ENCODE measurements at regions not wholly inside any gene's neighbourhood (a gene's known extent, or its start where the extent isn't known, plus 50 kb on each side); places are given as distances from the start of the nearest gene placed in this dataset.

- no peak for DNase-seq (ENCODE audit: low spot score)
- Mint-ChIP-seq H3K4me1 (peaks cover 9% of the 10 kb centered on the region), H3K27me3 (ENCODE audit: low read depth) (no peaks in the 10 kb centered on the region), H3K4me3 (no peak overlapping the region), H3K36me3 (no peaks in the 10 kb centered on the region), H3K27ac (no peak overlapping the region), H3K9me3 (no peaks in the 10 kb centered on the region)
- CTCF ChIA-PET: no interaction called here
- ATAC-seq: no peak
- POLR2A ChIA-PET: no interaction called here
- TF ChIP-seq E2F4 (CRISPR knock-in tag; IDR thresholded peaks at IDR 0.05; ENCODE audit: borderline replicate concordance, low read depth) (no peak), MAX (CRISPR knock-in tag; IDR thresholded peaks at IDR 0.05) (no peak), KAT7 (CRISPR knock-in tag; IDR thresholded peaks at IDR 0.05; ENCODE audit: borderline replicate concordance) (no peak), RELA (CRISPR knock-in tag; IDR thresholded peaks at IDR 0.05; ENCODE audit: borderline replicate concordance) (no peak), ESRRA (CRISPR knock-in tag; IDR thresholded peaks at IDR 0.05; ENCODE audit: borderline replicate concordance) (no peak), ZNF396 (CRISPR knock-in tag; IDR thresholded peaks at IDR 0.05; ENCODE audit: borderline replicate concordance) (no peak)
- TF ChIP-seq, protein P1, sequence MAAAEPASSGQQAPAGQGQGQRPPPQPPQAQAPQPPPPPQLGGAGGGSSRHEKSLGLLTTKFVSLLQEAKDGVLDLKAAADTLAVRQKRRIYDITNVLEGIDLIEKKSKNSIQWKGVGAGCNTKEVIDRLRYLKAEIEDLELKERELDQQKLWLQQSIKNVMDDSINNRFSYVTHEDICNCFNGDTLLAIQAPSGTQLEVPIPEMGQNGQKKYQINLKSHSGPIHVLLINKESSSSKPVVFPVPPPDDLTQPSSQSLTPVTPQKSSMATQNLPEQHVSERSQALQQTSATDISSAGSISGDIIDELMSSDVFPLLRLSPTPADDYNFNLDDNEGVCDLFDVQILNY (CRISPR knock-in tag; IDR thresholded peaks at IDR 0.05): no peak
Observed at GRCh38 chr12:42008996-42009395, 135.7 kb downstream of the GXYLT1 start.

- H3K9me3 Mint-ChIP-seq: no peaks in the 10 kb centered on the region
- no peak overlapping the region for H3K4me3 Mint-ChIP-seq
- no peak overlapping the region for H3K27ac Mint-ChIP-seq
- DNase-seq (ENCODE audit: low spot score) (no peak), ATAC-seq (no peak)
- ChIA-PET CTCF (interaction anchor here (2.2 kb wide), 1 partner anchor 21 kb away, joined by 11 read pairs; no protein-coding TSS in a partner anchor), POLR2A (no interaction called here)
- H3K4me1 Mint-ChIP-seq: peaks cover 9% of the 10 kb centered on the region
- H3K27me3 Mint-ChIP-seq (ENCODE audit: low read depth): no peaks in the 10 kb centered on the region
- TF ChIP-seq ZNF121 (CRISPR knock-in tag; IDR thresholded peaks at IDR 0.05) (no peak), NR1H2 (CRISPR knock-in tag; IDR thresholded peaks at IDR 0.05) (no peak), FOXK1 (CRISPR knock-in tag; IDR thresholded peaks at IDR 0.05) (no peak), ZNF263 (CRISPR knock-in tag; IDR thresholded peaks at IDR 0.05; ENCODE audit: low read depth) (no peak), SP1 (CRISPR knock-in tag; conservative IDR thresholded peaks at IDR 0.05) (no peak), MAX (CRISPR knock-in tag; IDR thresholded peaks at IDR 0.05) (no peak), SOX15 (CRISPR knock-in tag; IDR thresholded peaks at IDR 0.05) (no peak)
- TF ChIP-seq, protein P2, sequence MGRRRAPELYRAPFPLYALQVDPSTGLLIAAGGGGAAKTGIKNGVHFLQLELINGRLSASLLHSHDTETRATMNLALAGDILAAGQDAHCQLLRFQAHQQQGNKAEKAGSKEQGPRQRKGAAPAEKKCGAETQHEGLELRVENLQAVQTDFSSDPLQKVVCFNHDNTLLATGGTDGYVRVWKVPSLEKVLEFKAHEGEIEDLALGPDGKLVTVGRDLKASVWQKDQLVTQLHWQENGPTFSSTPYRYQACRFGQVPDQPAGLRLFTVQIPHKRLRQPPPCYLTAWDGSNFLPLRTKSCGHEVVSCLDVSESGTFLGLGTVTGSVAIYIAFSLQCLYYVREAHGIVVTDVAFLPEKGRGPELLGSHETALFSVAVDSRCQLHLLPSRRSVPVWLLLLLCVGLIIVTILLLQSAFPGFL (CRISPR knock-in tag; IDR thresholded peaks at IDR 0.05; ENCODE audit: borderline replicate concordance): no peak
- H3K36me3 Mint-ChIP-seq: no peaks in the 10 kb centered on the region
Observed at GRCh38 chr12:42003031-42003430, 141.6 kb downstream of the GXYLT1 start.

GRCh38 chr12:42002563-42002962 lies 142.1 kb downstream of the GXYLT1 start:
- no peaks in the 10 kb centered on the region for H3K9me3 Mint-ChIP-seq
- CTCF ChIA-PET: interaction anchor here (2.2 kb wide), 1 partner anchor 22 kb away, joined by 11 read pairs; no protein-coding TSS in a partner anchor
- H3K36me3 Mint-ChIP-seq: no peaks in the 10 kb centered on the region
- H3K27ac Mint-ChIP-seq: no peak overlapping the region
- no peak for DNase-seq (ENCODE audit: low spot score)
- H3K27me3 Mint-ChIP-seq (ENCODE audit: low read depth): no peaks in the 10 kb centered on the region
- no peak for ATAC-seq
- no peak overlapping the region for H3K4me3 Mint-ChIP-seq
- peaks cover 9% of the 10 kb centered on the region for H3K4me1 Mint-ChIP-seq
- POLR2A ChIA-PET: interaction anchor here (0.6 kb wide), 1 partner anchor 419 kb away, joined by 3 read pairs; no protein-coding TSS in a partner anchor
- TF ChIP-seq HMGXB4 (CRISPR knock-in tag; IDR thresholded peaks at IDR 0.05): no peak
- no peak for TF ChIP-seq SOX15 (CRISPR knock-in tag; IDR thresholded peaks at IDR 0.05)
- no peak for TF ChIP-seq NFATC4 (CRISPR knock-in tag; IDR thresholded peaks at IDR 0.05)
- no peak for TF ChIP-seq USF1 (CRISPR knock-in tag; IDR thresholded peaks at IDR 0.05)
- no peak for TF ChIP-seq ZNF423 (CRISPR knock-in tag; IDR thresholded peaks at IDR 0.05)
- TF ChIP-seq NR3C1 (CRISPR knock-in tag; conservative IDR thresholded peaks at IDR 0.05; ENCODE audit: low read depth): no peak
- TF ChIP-seq, protein P3, sequence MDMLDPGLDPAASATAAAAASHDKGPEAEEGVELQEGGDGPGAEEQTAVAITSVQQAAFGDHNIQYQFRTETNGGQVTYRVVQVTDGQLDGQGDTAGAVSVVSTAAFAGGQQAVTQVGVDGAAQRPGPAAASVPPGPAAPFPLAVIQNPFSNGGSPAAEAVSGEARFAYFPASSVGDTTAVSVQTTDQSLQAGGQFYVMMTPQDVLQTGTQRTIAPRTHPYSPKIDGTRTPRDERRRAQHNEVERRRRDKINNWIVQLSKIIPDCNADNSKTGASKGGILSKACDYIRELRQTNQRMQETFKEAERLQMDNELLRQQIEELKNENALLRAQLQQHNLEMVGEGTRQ (CRISPR knock-in tag; IDR thresholded peaks at IDR 0.05): no peak
- TF ChIP-seq ZNF317 (CRISPR knock-in tag; IDR thresholded peaks at IDR 0.05; ENCODE audit: borderline replicate concordance, low read depth): no peak
- no peak for TF ChIP-seq ZNF138 (CRISPR knock-in tag; conservative IDR thresholded peaks at IDR 0.05)
- TF ChIP-seq, protein P4, sequence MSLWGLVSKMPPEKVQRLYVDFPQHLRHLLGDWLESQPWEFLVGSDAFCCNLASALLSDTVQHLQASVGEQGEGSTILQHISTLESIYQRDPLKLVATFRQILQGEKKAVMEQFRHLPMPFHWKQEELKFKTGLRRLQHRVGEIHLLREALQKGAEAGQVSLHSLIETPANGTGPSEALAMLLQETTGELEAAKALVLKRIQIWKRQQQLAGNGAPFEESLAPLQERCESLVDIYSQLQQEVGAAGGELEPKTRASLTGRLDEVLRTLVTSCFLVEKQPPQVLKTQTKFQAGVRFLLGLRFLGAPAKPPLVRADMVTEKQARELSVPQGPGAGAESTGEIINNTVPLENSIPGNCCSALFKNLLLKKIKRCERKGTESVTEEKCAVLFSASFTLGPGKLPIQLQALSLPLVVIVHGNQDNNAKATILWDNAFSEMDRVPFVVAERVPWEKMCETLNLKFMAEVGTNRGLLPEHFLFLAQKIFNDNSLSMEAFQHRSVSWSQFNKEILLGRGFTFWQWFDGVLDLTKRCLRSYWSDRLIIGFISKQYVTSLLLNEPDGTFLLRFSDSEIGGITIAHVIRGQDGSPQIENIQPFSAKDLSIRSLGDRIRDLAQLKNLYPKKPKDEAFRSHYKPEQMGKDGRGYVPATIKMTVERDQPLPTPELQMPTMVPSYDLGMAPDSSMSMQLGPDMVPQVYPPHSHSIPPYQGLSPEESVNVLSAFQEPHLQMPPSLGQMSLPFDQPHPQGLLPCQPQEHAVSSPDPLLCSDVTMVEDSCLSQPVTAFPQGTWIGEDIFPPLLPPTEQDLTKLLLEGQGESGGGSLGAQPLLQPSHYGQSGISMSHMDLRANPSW (CRISPR knock-in tag; conservative IDR thresholded peaks at IDR 0.05; ENCODE audit: low read depth): no peak

All from WTC11 (cell line).